ENCODE measurements at regions not wholly inside any gene's neighbourhood (a gene's known extent, or its start where the extent isn't known, plus 50 kb on each side); places are given as distances from the start of the nearest gene placed in this dataset.
"Not testable (repeated sequence)": the region's sequence is repeated elsewhere in the genome, so short reads cannot be mapped to it uniquely, and the experiment has no call there.

DNA sequence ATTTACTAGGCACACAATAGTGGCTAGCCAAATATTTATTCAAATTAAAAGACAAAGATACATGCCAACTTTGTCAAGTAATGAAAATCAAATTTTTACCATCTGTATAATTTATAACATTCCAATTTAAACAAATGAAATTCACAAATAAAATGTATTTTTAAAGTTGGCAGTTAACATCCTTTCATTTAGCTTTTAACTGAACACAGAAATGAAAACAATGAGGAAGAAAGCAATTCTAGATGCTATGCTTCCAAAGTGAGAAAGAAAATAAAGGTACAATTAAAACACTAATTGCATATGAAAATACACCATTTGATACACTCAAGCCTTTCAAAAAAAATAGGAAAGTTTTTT, 123.1 kb downstream of the MPP7 start:
- TF ChIP-seq, protein P1, sequence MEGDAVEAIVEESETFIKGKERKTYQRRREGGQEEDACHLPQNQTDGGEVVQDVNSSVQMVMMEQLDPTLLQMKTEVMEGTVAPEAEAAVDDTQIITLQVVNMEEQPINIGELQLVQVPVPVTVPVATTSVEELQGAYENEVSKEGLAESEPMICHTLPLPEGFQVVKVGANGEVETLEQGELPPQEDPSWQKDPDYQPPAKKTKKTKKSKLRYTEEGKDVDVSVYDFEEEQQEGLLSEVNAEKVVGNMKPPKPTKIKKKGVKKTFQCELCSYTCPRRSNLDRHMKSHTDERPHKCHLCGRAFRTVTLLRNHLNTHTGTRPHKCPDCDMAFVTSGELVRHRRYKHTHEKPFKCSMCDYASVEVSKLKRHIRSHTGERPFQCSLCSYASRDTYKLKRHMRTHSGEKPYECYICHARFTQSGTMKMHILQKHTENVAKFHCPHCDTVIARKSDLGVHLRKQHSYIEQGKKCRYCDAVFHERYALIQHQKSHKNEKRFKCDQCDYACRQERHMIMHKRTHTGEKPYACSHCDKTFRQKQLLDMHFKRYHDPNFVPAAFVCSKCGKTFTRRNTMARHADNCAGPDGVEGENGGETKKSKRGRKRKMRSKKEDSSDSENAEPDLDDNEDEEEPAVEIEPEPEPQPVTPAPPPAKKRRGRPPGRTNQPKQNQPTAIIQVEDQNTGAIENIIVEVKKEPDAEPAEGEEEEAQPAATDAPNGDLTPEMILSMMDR (conservative IDR thresholded peaks at IDR 0.05; ENCODE audit: low read depth, low read length): no peak
- no peak for DNase-seq (ENCODE audit: low read depth)
- no peak overlapping the region for H3K4me3 ChIP-seq (ENCODE audit: low read depth, low read length)

DNA sequence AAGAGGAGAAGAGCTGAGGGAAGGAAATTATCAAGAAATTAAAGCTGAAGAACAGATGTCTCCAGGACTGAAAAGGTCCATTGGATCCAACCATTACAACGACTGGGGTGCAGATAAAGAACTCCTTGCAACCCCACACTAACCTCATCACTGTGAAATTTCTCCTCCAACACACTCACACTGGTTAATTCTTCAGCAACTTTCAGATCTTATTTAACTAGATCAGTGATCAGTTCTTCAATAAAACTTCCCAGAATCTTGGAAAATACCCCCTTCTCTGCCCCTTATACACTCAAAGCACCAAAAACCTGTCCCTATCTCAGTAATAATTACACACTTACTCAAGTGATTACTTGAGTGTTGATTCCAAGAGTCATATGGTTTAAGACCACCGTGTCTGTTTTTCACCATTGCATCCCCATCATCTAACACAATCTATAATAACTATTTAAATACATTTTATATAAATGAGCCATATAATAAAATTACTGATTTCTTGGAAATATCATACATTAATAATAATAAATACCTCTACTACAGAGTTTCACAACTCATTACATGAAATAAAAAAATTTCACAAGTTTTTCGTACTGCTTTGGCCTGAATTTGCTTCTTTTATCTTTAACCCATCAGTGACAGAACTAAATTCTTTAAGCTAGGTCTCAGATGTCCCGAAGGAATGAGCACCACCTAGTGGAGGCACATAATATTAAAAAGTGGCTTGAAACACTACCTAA, 123.7 kb downstream of the MPP7 start:
- no peak overlapping the region for H3K4me3 ChIP-seq (ENCODE audit: low read depth, low read length)
- DNase-seq (ENCODE audit: low read depth): peak; percentile 73
- TF ChIP-seq, protein P1 (conservative IDR thresholded peaks at IDR 0.05; ENCODE audit: low read depth, low read length): peak; percentile 75

- DNase-seq (ENCODE audit: low read depth): peak; percentile 25
- TF ChIP-seq, protein P1 (conservative IDR thresholded peaks at IDR 0.05; ENCODE audit: low read depth, low read length): no peak
- no peak overlapping the region for H3K4me3 ChIP-seq (ENCODE audit: low read depth, low read length)
Observed at GRCh38 chr10:28177944-28178637, 124.8 kb downstream of the MPP7 start.

- not testable (repeated sequence) for H3K4me3 ChIP-seq (ENCODE audit: low read depth, low read length)
- peak; percentile 4 for DNase-seq (ENCODE audit: low read depth)
Observed at GRCh38 chr10:28176498-28176897, 126.4 kb downstream of the MPP7 start.

GRCh38 chr10:28172223-28172610, 130.6 kb downstream of the MPP7 start:
- TF ChIP-seq, protein P1 (conservative IDR thresholded peaks at IDR 0.05; ENCODE audit: low read depth, low read length): no peak
- H3K4me3 ChIP-seq (ENCODE audit: low read depth, low read length): no peak overlapping the region
- no peak for DNase-seq (ENCODE audit: low read depth)

DNA sequence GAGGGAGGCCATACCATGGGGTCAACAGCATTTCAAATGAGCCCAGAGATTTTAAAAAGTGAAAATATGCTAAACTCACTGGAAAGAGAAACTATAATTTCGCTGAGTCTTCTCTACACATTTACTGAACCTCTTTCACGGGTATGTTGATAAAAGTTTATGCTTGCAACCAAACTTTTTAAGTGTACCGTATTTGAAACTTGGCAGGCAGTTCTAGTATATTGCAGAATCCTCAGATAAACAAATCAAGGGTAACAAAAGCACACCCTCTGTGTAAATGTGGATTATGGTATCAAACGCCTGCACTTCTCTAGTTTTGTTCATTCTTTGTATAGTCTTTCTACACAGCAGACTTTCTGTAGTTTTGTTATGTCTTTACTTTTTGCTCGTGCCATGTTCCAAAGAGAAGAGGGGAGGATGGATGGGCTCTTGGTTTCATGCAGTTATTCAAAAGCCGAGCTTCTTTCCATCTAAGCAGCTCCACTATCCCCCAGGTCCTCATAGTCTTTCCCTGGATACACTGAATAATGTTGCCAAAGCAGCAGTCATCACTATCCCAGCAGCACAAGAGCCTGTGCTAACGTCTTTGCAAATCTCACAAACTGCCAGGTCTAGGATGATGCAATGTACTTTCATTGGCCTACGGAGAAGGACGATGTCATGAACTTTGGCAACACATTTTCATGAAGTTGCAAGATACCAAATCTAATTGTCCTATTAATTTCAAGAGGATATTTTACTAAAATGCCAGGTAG, 131.2 kb downstream of the MPP7 start:
- no peak for DNase-seq (ENCODE audit: low read depth)
- H3K4me3 ChIP-seq (ENCODE audit: low read depth, low read length): no peak overlapping the region

DNA sequence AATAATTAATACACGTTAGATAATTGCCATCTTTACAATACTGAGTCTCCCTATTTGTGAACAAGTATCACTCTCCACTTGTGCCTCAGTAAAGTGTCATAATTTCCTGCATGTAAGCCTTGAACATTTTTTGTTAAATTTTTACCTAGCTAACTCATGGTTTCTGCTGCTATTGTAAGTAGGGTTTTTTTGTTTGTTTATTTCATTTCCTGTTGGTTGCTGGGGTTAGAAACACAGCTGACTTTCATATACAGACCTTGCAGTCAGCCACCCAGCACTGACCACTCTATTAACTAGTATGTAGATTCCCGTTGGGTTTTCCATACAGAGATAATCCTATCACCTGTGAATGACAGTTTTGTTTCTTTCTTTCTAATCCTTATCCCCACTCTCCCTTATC, 133.3 kb downstream of the MPP7 start:
- no peak for DNase-seq (ENCODE audit: low read depth)
- no peak overlapping the region for H3K4me3 ChIP-seq (ENCODE audit: low read depth, low read length)
- TF ChIP-seq, protein P1 (conservative IDR thresholded peaks at IDR 0.05; ENCODE audit: low read depth, low read length): no peak

More for the DNA sequence above, 131.2 kb downstream of the MPP7 start:
- TF ChIP-seq, protein P1 (conservative IDR thresholded peaks at IDR 0.05; ENCODE audit: low read depth, low read length): no peak

Data from choroid plexus epithelial cell (primary cell).